ENCODE measurements at regions not wholly inside any gene's neighbourhood (a gene's known extent, or its start where the extent isn't known, plus 50 kb on each side); places are given as distances from the start of the nearest gene placed in this dataset.

DNA sequence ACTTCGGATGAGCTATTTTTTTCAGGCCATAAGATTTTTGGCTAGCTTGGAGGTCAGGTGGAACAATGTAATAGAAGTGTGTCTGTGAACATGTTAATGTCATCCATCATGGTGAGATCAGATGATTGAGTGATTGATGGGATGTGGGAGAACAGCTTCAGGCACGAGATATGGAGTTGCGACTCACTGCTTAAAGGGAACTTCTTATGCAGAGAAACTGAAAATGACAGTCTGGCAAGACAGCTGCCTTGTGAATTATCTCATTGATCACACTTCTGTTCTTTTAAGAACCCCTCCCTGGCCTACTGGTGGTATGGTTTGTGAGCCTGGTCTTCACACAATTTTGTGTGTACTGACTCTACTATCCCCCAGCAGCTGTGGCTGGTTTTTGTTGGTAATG lies 96.0 kb downstream of the OLFM4 start:
- Histone ChIP-seq H3K27ac (ENCODE audit: insufficient read depth, low read depth, low read length) (no peak overlapping the region), H3K79me2 (ENCODE audit: control insufficient read depth, insufficient read depth, low read length) (no peaks in the 10 kb centered on the region), H3K36me3 (ENCODE audit: control insufficient read depth in 2 of 2, extremely low read depth in 1 of 2, insufficient read depth in 2 of 2, low read length in 2 of 2) (no peaks in the 10 kb centered on the region), H3K4me2 (ENCODE audit: insufficient read depth, low read length) (no peak overlapping the region), H3K4me1 (ENCODE audit: control insufficient read depth, extremely low read depth, insufficient read depth, low read length) (no peaks in the 10 kb centered on the region), H3K4me3 (replicated peaks in 1 of 3; ENCODE audit: insufficient read depth in 1 of 3, low read depth in 1 of 3, low read length in 3 of 3) (no peak overlapping the region), H2AFZ (ENCODE audit: low read depth, low read length) (no peak overlapping the region), H3K27me3 (ENCODE audit: control insufficient read depth in 2 of 2, insufficient read depth in 2 of 2, low read length in 2 of 2) (no peaks in the 10 kb centered on the region), H3K9me3 (replicated peaks; ENCODE audit: control insufficient read depth, insufficient read depth, low read length) (no peaks in the 10 kb centered on the region), H4K20me1 (replicated peaks; ENCODE audit: control insufficient read depth, extremely low read depth, insufficient read depth, low read length) (no peaks in the 10 kb centered on the region), H3K9me1 (replicated peaks; ENCODE audit: control insufficient read depth, extremely low read depth, insufficient read depth, low read length) (no peaks in the 10 kb centered on the region), H3K9ac (replicated peaks; ENCODE audit: extremely low read depth, insufficient read depth, low read length) (no peak overlapping the region)
- DNase-seq (ENCODE audit: low read depth, low spot score) (no peak), FAIRE-seq (no peak)
- ChIA-PET POLR2A (no interaction called here), CTCF (no interaction called here)
- dilution Hi-C loops (cut with MboI; ENCODE audit: extremely low pct_ligation_motif_present, low sequenced_read_pairs): no loop called here
- BruUV-seq (replicated peaks): no TSS peak
- intact Hi-C loops (cut with micrococcal nuclease): no loop called here
- TF ChIP-seq MYC (IDR thresholded peaks at IDR 0.05; ENCODE audit: low read depth, low read length): no peak

DNA sequence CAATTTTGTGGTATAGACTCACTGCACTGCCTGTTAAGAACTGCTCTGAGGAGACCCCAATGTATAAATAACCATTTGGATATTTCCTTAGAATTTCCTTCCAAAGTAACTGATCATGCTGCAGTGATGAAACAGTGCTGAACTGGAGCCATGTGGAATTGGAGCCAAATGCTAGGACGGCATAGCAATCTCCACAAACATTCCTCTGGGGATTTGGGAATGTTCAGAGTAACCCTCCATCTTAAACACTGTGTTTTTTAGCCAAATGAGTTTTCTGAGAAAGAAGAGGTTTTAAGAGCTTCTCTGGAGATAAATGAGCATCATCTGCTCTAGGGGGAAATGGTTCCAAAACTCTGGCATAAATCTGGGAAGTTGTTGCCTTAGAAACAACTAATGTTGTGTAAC lies 98.2 kb downstream of the OLFM4 start:
- ChIA-PET CTCF (no interaction called here), POLR2A (no interaction called here)
- Histone ChIP-seq H3K9ac (replicated peaks; ENCODE audit: extremely low read depth, insufficient read depth, low read length) (no peak overlapping the region), H3K4me3 (replicated peaks in 1 of 3; ENCODE audit: insufficient read depth in 1 of 3, low read depth in 1 of 3, low read length in 3 of 3) (no peak overlapping the region), H3K36me3 (ENCODE audit: control insufficient read depth in 2 of 2, extremely low read depth in 1 of 2, insufficient read depth in 2 of 2, low read length in 2 of 2) (no peaks in the 10 kb centered on the region), H3K9me1 (replicated peaks; ENCODE audit: control insufficient read depth, extremely low read depth, insufficient read depth, low read length) (no peaks in the 10 kb centered on the region), H3K4me2 (ENCODE audit: insufficient read depth, low read length) (no peak overlapping the region), H4K20me1 (replicated peaks; ENCODE audit: control insufficient read depth, extremely low read depth, insufficient read depth, low read length) (no peaks in the 10 kb centered on the region), H3K9me3 (replicated peaks; ENCODE audit: control insufficient read depth, insufficient read depth, low read length) (no peaks in the 10 kb centered on the region), H3K27ac (ENCODE audit: insufficient read depth, low read depth, low read length) (no peak overlapping the region), H3K79me2 (ENCODE audit: control insufficient read depth, insufficient read depth, low read length) (no peaks in the 10 kb centered on the region), H2AFZ (ENCODE audit: low read depth, low read length) (no peak overlapping the region), H3K4me1 (ENCODE audit: control insufficient read depth, extremely low read depth, insufficient read depth, low read length) (no peaks in the 10 kb centered on the region), H3K27me3 (ENCODE audit: control insufficient read depth in 2 of 2, insufficient read depth in 2 of 2, low read length in 2 of 2) (no peaks in the 10 kb centered on the region)
- DNase-seq (ENCODE audit: low read depth, low spot score): no peak
- no TSS peak for BruUV-seq (replicated peaks)
- TF ChIP-seq JUN (IDR thresholded peaks at IDR 0.05; ENCODE audit: borderline replicate concordance, insufficient read depth, insufficient read length, low read depth) (no peak), FOS (IDR thresholded peaks at IDR 0.05; ENCODE audit: borderline replicate concordance, insufficient read depth, low read length) (no peak), MYC (IDR thresholded peaks at IDR 0.05; ENCODE audit: low read depth, low read length) (no peak), POLR2AphosphoS5 (IDR thresholded peaks at IDR 0.05; ENCODE audit: insufficient read depth, low read depth, low read length) (no peak), EZH2 (IDR thresholded peaks at IDR 0.05; ENCODE audit: borderline replicate concordance, low read depth, low read length, severe bottlenecking) (no peak), POLR2A (IDR thresholded peaks at IDR 0.05; ENCODE audit: low read depth, low read length) (no peak), GATA2 (IDR thresholded peaks at IDR 0.05; ENCODE audit: insufficient read depth, insufficient read length, low read depth, low read length) (no peak)
- TF ChIP-seq, protein P1, sequence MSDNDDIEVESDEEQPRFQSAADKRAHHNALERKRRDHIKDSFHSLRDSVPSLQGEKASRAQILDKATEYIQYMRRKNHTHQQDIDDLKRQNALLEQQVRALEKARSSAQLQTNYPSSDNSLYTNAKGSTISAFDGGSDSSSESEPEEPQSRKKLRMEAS (IDR thresholded peaks at IDR 0.05; ENCODE audit: insufficient read depth, insufficient read length): no peak
- TF ChIP-seq, protein P2, sequence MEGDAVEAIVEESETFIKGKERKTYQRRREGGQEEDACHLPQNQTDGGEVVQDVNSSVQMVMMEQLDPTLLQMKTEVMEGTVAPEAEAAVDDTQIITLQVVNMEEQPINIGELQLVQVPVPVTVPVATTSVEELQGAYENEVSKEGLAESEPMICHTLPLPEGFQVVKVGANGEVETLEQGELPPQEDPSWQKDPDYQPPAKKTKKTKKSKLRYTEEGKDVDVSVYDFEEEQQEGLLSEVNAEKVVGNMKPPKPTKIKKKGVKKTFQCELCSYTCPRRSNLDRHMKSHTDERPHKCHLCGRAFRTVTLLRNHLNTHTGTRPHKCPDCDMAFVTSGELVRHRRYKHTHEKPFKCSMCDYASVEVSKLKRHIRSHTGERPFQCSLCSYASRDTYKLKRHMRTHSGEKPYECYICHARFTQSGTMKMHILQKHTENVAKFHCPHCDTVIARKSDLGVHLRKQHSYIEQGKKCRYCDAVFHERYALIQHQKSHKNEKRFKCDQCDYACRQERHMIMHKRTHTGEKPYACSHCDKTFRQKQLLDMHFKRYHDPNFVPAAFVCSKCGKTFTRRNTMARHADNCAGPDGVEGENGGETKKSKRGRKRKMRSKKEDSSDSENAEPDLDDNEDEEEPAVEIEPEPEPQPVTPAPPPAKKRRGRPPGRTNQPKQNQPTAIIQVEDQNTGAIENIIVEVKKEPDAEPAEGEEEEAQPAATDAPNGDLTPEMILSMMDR (IDR thresholded peaks at IDR 0.05; ENCODE audit: extremely low read depth in 1 of 2, insufficient read depth in 1 of 2, low read depth in 1 of 2, low read length in 2 of 2): no peak
- intact Hi-C loops (cut with micrococcal nuclease): no loop called here
- FAIRE-seq: no peak
- dilution Hi-C loops (cut with MboI; ENCODE audit: extremely low pct_ligation_motif_present, low sequenced_read_pairs): no loop called here
